RKO (cell line): ENCODE measurements at regions not wholly inside any gene's neighbourhood (a gene's known extent, or its start where the extent isn't known, plus 50 kb on each side); places are given as distances from the start of the nearest gene placed in this dataset.

Experiments
- DNase-seq: peaks from one replicate; pipeline ENCODE4 v3.0.0-alpha.2; 2016; ENCODE audit warnings: low spot score

DNA sequence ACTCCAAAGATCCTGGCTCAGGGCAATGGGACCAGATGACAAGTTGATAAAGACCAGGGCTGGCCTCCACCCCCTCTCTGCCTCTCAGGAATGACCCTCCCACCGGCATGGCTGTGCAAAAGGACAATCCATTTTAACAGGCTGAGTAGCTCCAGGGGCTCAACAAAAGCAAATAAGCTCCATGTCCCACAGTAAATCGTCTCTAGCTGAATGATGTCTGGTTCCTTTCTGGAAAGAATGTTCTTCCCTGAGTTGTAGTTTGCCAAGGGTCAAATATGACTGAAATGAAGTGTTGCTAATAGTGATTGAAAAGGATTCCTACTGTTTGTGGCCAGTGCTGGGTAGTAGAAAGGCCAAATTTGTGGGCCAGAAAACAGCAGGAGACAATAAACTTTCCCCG, 434.4 kb upstream of the ETAA1 start:
- DNase-seq, result no peak

DNA sequence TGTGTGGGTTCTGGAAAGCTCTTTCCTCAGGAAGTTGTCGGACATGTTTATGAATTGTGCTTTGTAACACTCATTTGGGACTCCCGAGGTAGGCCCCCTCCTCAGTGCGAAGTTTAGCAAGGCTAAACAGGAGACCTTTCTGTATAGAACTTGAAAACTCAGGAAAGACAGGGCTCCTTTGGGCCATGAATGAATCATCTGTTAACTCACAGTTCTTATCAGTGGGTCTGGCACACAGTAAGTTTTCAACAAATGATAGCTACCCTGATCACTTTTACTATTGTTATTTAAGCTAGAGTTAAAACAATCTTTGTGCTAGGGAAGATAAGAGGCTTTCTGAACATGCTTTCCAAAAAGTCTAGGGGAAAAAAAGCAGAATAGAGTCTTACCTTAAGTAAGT, 430.5 kb upstream of the ETAA1 start:
- no peak for DNase-seq

DNA sequence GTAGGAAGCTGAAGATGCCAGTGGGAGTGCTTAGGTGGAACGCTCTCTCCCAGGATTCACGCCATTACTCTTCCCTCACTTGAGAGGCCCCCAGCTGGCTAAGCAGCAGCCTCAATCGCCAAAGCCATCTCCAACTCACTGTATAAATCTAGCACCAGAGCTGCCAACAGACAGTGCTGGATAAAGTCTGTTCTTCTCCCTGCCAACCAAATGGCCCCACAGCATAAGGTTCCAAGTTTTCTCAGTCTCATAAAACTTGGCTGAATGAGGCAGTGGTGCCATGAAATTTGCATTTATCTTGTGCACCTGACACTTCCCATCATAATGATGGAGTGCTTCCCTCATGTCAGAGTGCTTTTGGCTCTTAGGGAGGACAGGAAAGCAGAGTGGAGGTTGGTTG, 428.2 kb upstream of the ETAA1 start:
- no peak for DNase-seq

DNA sequence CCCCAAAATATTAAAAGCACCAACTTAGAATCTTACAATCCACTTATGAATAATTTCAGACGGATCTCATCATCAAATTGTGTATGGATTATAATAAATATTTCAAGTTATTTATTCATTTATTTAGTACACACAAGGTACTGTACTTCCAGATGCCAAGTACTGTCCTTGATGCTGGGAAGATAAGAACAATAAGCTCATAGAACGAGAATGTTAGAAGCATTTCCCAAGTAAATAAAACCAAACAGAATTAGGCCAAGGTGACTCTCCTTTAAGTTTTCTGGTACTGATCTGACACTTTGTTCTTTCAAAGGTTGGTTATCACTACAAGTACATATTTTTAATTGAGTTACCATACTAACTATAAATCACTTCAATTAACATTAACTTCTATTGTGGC, 416.1 kb upstream of the ETAA1 start:
- no peak for DNase-seq

DNA sequence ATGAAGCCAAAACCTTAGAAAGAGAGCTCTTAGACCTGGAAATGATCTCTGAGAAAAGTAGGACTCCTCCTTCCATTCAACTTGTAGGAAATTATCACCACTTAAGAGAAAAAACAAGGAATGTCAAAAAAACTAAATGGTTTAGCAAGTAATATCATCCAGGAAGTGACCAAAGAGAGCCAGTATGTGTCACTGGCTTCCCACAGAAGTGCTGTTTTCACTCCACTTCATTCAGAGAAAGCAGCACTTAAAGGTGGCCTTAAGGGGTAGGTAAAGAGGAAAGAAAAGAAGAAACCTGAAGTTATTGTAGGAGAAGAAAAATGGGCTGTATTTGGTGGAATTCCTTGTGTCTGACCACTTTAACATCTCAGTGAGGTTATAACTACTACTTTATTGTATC, 414.4 kb upstream of the ETAA1 start:
- DNase-seq, result peak; percentile 2

DNA sequence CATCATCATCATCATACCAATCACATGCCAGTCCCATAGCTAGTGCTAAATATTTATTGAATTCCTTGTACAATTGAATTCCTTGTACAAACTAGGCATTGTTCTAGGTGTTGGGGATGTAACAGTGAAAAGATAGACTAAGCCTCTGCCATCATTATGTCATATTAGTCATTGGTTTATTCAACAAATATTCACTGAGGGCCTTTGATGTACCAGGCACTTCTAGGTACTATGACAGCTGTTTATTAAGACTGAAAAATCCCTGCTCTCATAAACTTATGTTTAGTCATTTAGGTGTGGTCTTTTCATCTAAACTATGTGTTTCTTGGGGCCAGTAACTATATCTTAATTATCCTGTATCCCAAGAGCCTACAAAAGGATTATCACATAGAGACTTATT, 412.3 kb upstream of the ETAA1 start:
- DNase-seq, result no peak

DNA sequence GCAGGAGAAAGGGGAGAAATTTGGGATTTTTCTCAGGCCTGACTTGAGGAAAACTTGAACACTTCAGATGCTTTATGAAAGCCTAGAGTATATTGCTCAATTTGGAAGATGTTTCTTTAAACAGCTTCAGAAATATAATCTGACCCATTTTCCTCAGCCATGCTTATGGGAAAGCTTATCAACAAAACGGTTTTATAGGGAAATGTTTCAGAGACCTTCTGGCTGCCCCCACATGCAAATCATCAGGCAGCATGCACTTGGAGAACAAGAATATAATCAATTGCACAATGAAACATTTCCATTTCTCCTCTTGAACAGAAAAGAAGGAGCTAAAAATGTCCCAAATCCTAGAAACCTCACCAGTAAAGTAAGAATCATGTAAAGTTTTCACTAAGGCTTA, 411.2 kb upstream of the ETAA1 start:
- no peak for DNase-seq

DNA sequence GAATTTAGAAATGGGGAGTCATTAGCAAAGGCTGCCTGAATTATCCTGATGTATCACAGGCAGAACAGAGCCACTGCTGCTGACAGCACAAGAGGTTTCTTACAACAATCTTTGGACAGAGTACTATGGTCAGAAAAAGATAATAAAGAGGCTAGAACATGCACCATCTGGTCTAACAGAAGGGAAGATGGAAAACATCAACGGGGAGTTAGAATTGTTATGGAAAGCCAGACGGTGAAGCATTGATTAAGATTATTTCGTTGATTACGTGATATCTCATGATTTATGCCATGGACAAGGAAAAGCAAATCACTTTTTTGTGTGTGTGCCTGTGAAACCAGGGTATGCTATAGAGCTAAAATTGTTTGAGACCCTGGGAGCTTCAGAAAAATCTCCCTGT, 409.4 kb upstream of the ETAA1 start:
- DNase-seq, result no peak

DNA sequence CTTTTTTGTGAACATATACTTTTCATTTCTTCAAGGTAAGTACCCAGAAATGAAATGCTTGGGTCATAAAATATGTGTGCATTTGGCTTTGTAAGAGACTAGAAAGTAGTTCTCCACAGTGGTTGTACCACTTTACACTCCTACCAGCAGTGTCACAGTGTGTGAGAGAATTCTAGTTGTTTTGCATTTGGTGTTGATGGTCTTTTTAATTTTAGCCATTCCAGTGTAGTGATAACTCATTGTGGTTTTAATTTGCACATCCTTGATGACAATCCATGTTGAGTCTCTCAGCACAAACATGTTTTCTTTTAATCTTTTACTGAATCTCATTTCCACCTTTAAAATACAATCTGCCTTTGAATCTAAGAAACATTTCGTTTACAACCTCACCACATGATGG, 402.5 kb upstream of the ETAA1 start:
- no peak for DNase-seq

DNA sequence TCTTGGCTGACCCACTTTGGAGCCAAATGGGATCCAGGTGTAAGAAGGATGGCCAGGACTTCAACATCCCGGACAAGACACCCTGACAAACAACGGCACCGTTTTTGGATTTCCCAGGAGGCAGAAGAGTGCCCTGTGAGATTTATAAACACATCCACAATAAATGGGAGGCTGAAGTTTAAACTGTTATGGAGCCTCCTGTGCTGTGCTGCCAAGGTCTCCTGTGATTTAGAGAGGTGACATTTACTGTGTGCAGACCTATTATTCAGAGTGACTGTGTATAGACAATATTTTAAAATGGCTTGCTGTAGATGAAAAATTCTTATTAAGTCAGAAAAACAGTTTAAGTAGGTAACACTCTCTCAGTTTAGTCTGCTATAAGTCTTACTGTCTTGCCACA, 401.5 kb upstream of the ETAA1 start:
- DNase-seq, result no peak

DNA sequence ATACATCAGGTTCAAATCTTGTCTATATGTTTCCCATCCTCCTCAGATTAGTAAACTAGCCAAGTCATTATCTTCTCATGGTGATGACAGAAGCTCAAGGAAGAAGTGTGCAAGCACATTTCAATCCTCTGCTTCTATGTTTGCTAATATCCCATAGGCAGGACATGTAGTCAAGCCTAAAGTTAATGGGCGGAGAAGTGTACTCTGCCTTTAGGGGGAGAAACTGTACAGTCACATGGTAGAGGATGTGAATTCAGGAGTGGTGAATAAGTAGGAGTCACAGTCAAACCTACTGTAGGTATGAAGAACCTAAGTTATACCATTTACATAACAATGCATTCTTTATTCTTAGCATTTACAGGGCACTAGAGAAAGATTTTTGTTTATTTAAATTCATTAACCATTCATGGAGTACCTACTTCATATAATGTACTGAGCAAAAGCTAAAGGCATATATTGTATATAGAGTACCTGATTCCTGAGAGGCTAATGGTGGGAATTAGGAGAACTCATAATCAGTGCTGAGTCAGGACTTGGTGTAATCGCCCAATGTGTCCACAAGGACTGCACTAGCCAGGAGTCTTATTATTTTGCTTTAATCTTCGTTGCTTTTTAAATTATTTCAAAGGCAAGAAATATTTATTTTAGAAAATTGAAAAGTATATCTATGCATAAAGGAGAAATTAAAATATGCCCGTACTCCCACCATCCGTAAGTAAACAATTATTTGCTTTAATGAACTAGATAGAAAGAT, 394.3 kb upstream of the ETAA1 start:
- no peak for DNase-seq

DNA sequence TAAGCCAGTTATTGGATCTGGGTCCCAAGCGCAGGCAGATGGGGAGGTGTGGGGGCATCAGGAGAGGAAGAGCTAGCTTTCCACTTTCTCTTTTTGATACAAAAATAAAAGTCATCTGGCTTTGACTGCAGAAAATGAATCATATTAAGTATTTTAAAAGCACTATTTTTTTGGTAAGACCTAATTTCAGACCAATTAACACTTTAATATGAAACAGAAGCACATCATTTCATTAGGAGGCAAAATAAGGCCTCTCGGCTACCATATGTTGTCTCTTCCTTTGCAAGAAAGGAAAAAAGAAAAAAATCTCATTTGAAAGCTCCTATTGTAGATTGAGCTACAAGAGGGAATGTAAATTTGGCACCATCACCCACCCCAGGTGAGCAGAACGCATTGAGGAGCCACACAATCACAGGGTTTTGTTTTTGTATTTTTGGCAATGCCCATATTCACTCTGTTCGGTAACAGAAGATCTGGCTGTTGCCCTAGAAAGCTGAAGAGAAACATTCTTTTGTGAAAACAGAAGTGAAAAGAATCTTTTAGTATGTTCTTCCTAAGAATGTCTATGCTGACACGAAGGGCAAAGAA, 390.7 kb upstream of the ETAA1 start:
- DNase-seq, result no peak

DNA sequence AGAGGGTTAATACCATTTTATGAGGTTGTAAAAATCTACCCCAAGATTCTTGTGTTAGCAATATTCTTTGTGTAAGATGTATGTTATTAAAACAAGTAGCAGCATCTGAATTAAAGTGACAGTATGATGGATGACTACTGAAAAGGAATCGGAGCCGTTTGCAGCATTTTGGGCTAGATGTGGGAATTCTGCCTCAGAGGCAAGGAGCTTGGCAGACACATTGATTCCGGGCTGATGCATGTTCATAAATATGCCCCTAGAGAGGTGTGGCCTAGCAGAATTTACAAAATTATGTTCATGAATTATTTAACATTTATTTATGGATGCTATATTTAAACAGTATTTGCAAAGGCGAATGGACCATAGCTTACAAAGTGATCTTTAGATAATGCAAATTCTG, 389.0 kb upstream of the ETAA1 start:
- no peak for DNase-seq

DNA sequence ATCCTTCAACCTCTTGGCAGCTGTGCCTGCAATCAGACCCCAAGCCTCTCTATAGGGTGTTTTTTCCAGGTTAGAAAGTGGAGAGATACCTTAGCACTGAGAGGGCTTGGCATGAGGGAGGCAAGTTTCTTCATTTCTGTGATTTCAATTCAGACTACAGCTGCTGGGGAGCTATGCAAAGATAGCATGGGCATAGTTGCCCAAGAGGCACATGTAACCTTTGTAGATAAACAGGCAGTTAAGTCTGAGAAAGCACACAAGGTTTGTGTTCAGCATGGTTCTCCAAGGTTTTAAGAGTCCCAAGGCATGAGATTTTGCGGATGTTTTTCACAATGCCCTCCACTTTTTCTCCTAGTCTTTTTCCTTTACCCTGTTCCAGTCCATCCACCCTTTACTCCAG, 385.0 kb upstream of the ETAA1 start:
- no peak for DNase-seq

DNA sequence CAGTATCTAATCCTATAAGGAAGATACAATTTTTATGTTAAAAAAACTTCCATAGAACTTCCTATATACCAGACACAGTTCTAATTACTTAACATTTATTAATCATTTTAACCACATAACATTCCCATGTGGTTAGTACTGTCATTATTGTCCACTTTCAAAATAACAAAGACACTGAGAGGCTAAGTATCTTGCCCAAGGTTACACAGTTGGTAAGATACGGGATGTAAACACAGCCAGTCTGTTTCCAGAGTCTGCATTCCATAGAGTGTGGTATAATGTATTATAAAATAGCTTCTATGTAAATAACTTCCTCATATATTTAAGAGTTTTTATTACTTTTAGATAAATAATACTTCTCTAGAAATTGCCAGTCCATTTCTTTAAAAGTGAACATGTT, 383.3 kb upstream of the ETAA1 start:
- DNase-seq, result no peak

DNA sequence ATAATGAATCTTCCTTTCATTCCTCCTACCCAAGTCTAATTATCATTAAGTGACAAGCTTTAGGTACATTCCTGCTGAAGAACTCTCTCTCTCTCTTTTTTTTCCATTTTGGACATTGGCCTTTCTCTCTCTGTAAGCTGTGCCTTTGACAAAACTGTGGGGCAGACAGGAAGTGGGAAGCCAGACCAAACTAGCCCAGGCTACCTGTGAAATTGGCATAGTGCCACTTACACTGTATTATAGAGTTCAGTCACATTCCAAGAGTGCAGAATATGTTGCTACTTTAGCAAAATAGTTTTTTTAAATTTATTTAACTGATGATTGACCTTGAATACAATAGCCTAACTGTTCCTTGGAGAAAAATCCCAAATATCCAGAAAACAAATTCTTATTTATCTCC, 381.5 kb upstream of the ETAA1 start:
- no peak for DNase-seq

DNA sequence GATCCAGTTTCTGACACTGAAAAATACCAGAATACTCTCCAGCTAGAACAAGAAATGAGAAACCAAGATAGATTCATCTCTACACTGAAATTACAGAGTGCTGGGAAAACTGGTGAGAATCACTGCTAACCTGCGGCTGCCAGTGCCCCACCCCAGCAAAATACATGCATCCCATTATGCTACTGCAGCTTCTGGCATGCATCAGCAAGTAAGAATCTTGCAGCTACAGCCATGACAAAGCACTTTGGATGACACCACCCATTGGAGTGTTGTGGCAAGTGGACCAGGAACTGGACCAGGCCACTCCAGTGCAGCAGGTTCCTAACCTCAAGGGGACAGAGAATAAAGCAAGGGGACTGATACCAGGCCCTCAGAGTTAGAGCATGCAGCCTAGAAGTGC, 378.8 kb upstream of the ETAA1 start:
- DNase-seq, result no peak

DNA sequence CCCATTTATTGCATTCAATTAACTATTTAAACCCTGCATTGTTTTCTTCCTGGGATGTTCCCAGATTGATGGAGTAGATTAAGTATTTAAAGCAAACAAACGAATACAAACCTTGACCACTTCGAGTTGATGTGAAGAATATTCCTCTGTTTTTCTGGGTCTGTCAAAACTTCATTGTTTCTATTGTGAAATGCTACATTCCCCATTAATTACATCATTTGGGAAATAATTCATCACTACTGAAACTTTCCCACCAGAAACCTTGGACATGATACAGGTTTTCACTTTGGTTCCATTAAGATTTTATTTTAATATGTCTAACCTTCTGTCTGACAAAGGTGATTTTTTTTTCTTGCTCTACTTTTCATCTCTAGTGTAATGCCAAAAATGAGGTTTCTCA, 365.1 kb upstream of the ETAA1 start:
- DNase-seq, result no peak

DNA sequence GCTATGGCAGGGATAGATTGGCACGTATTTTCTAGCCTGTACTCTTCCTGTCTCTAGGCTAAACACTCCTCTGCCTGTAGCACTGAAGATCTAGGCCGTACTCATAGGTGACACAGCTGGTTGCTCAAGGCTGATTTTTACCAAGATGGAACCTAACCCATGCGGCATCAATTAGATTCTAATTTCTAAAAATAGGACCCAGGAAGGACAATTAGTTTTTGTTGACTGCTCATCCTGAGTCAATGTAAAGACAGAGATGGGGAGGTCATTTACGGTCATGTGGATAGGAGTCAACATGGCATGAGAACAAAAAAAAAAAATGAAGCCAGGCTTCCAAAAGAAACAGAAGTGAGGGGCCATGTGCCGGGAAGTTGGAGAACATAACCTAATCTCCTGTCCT, 360.7 kb upstream of the ETAA1 start:
- no peak for DNase-seq

DNA sequence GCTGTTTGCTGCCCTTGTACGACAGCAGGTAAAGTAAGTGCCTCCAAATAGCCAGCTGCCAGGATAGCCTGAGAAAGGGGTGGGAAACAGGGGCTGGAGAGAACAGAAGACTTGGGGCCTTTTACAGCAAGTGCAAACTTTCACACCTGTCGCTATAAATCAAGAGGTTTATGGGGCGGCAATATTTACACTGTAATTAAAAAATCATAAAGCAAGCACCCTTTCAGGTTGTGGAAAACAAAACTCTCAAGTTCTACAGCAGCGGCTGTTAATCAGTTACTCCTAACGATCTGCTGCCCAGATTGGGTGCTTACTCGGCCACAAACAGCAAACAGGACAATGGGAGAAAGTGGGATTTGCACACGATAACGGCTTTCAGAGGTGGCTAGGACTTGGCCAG, 359.5 kb upstream of the ETAA1 start:
- DNase-seq, result no peak

DNA sequence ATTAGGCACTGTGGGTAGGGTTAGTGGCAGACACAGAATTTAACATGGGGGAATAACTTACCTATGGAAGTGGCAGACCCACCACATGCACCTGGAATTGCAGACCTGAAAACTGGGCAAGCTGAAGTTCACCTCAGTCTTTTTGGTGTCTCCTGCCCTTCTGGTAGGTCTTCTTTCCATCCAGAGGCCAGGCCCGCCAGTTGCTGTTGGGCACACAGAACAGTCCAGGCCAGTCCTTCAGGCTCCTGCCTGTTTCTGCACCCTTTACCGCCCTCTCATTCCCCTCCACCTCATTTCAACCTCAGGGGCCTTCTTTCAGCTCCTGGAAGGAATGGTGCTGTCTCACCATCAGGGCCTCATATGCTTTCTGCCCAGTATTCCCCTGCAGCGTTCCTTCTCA, 358.9 kb upstream of the ETAA1 start:
- DNase-seq, result no peak

DNA sequence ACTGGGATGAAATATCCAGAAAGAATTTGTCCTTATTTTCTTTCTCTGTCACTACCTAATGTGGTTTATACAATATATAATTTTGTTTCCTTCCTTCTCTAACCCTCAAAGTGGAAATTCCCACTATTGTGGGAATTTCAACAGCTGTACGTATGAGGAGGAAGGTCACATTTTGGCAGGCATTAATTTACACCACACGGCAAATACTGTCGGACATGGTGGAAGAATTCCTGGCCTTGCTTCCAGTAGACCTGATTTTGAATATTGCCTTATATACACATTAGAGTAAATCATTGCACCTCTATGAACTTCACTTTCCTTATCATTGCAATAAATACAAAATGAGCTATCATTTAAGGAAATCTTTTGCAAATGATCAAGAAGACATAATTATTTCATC, 358.1 kb upstream of the ETAA1 start:
- no peak for DNase-seq

DNA sequence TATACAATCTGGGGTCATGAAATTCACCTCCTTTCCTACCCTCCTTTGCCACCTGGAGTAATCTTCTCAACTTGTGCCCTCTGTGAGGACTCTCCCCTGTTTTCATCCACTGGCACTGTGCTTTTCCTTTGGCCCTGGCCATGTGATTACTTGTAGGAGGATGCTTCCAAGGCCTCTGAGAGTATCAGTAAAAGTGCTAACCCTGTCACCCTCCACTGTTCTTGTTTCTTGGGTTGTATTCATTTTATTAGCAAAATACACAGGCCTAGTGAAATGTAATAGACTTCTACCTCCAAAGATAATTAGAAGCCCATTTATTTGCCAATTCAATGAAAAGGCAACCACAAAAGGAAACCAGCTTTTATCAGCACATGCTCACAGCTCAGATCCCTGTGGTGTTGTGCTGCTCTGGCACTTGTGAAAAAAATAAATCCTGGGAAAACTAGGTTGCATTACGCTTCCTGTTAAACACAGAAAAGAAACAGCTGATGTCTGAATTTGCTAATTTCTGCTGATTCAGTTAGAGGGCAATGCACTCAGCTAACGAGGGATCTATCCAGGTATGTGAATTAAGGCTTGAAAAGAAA, 357.5 kb upstream of the ETAA1 start:
- DNase-seq, result no peak

DNA sequence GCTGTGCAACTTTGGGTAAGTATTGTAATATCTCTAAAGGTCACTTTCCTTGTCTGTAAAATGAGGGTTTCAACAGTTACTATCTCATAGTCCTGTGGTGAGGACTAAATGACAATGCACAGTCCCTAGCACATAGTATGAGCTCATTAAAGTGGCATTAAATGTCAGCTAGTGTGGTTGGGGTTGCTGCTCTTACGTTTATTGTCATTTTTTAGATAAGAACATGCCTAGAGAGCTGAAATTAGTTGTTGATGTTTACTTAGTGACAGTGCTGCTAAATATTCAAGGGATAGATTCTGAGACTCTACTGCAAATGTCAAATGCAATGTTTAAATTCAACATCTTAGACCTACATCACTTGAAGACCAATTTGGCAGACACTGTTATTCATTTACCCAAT, 356.1 kb upstream of the ETAA1 start:
- no peak for DNase-seq
